HL-60 (cell line): ENCODE measurements at regions not wholly inside any gene's neighbourhood (a gene's known extent, or its start where the extent isn't known, plus 50 kb on each side); places are given as distances from the start of the nearest gene placed in this dataset.

Experiments
- DNase-seq, 2 experiments: peaks; one replicate each; pipeline ENCODE4 v3.0.0-alpha.2; 2010 to 2020; ENCODE audit warnings: low read depth in 1 of 2, low spot score in 1 of 2
- H3K27ac ChIP-seq: fragments of 250-450 bp; sonication (Bioruptor Pico); replicated peaks from 2 replicates; pipeline ENCODE4 v1.5.1; 2020; ENCODE audit warnings: mild to moderate bottlenecking, moderate library complexity
- H3K27me3 ChIP-seq: fragments of 250-450 bp; sonication (Bioruptor Pico); 2 replicates; pipeline ENCODE4 v1.5.1; 2021; ENCODE audit warnings: mild to moderate bottlenecking, moderate library complexity; ENCODE audit not compliant: insufficient read depth, poor library complexity, severe bottlenecking
- H3K4me3 ChIP-seq: replicated peaks from 2 replicates; pipeline ENCODE4 v1.5.1; 2011; ENCODE audit warnings: mild to moderate bottlenecking, control low read depth, low read length; ENCODE audit not compliant: insufficient read depth
- GABPA ChIP-seq: IDR thresholded peaks from 2 replicates; pipeline ENCODE4 v1.6.1; 2012; ENCODE audit warnings: low read depth
- POLR2AphosphoS5 ChIP-seq: IDR thresholded peaks from 2 replicates; pipeline ENCODE4 v1.6.1; 2012; ENCODE audit warnings: low read depth
- SPI1 ChIP-seq: IDR thresholded peaks from 2 replicates; pipeline ENCODE4 v1.6.1; 2012; ENCODE audit warnings: low read depth, mild to moderate bottlenecking, borderline replicate concordance
- TF ChIP-seq, protein P1 (sequence below): IDR thresholded peaks from one replicate; pipeline ENCODE4 v1.5.1; 2011; ENCODE audit warnings: low read length, control low read depth, inconsistent platforms; ENCODE audit not compliant: insufficient read depth
- TF ChIP-seq, protein P2 (sequence below): IDR thresholded peaks from 2 replicates; pipeline ENCODE4 v1.6.1; 2012; ENCODE audit warnings: low read depth; ENCODE audit not compliant: insufficient replicate concordance

DNA sequence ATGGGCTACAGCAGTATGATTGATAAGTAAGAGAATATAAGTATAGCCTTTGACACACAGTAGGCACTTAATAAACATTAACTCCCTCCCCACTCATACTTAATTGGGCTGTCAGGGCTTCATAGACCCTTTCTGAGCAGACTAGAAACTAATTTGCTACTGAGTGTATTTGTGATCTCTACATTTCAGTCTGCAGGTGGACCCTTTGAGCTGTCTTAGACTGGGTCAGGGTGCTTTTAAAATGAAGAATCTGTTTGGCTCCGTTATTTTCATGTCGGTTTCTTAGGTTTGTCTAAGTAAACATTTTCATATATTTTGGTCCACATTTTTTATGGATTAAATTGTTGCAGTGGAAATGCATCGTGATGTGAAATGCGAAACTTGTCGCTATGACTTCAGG is 50.3 kb upstream of the SELENOK start:
- Histone ChIP-seq H3K27me3 (no peaks in the 10 kb centered on the region), H3K27ac (no peak overlapping the region), H3K4me3 (no peak overlapping the region)
- TF ChIP-seq GABPA (no peak), SPI1 (no peak), POLR2AphosphoS5 (no peak)
- TF ChIP-seq, protein P1, sequence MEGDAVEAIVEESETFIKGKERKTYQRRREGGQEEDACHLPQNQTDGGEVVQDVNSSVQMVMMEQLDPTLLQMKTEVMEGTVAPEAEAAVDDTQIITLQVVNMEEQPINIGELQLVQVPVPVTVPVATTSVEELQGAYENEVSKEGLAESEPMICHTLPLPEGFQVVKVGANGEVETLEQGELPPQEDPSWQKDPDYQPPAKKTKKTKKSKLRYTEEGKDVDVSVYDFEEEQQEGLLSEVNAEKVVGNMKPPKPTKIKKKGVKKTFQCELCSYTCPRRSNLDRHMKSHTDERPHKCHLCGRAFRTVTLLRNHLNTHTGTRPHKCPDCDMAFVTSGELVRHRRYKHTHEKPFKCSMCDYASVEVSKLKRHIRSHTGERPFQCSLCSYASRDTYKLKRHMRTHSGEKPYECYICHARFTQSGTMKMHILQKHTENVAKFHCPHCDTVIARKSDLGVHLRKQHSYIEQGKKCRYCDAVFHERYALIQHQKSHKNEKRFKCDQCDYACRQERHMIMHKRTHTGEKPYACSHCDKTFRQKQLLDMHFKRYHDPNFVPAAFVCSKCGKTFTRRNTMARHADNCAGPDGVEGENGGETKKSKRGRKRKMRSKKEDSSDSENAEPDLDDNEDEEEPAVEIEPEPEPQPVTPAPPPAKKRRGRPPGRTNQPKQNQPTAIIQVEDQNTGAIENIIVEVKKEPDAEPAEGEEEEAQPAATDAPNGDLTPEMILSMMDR: no peak
- TF ChIP-seq, protein P2, sequence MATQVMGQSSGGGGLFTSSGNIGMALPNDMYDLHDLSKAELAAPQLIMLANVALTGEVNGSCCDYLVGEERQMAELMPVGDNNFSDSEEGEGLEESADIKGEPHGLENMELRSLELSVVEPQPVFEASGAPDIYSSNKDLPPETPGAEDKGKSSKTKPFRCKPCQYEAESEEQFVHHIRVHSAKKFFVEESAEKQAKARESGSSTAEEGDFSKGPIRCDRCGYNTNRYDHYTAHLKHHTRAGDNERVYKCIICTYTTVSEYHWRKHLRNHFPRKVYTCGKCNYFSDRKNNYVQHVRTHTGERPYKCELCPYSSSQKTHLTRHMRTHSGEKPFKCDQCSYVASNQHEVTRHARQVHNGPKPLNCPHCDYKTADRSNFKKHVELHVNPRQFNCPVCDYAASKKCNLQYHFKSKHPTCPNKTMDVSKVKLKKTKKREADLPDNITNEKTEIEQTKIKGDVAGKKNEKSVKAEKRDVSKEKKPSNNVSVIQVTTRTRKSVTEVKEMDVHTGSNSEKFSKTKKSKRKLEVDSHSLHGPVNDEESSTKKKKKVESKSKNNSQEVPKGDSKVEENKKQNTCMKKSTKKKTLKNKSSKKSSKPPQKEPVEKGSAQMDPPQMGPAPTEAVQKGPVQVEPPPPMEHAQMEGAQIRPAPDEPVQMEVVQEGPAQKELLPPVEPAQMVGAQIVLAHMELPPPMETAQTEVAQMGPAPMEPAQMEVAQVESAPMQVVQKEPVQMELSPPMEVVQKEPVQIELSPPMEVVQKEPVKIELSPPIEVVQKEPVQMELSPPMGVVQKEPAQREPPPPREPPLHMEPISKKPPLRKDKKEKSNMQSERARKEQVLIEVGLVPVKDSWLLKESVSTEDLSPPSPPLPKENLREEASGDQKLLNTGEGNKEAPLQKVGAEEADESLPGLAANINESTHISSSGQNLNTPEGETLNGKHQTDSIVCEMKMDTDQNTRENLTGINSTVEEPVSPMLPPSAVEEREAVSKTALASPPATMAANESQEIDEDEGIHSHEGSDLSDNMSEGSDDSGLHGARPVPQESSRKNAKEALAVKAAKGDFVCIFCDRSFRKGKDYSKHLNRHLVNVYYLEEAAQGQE: no peak
- no peak for DNase-seq
